GM21576 (cell line): ENCODE measurements at regions not wholly inside any gene's neighbourhood (a gene's known extent, or its start where the extent isn't known, plus 50 kb on each side); places are given as distances from the start of the nearest gene placed in this dataset.

Source experiments
- ATAC-seq: cut with Tn5 transposase; IDR thresholded peaks from one replicate; pipeline ENCODE4 v1.9.1; 2021; ENCODE audit warnings: mild to moderate bottlenecking, moderate library complexity; ENCODE audit not compliant: unreplicated experiment

DNA sequence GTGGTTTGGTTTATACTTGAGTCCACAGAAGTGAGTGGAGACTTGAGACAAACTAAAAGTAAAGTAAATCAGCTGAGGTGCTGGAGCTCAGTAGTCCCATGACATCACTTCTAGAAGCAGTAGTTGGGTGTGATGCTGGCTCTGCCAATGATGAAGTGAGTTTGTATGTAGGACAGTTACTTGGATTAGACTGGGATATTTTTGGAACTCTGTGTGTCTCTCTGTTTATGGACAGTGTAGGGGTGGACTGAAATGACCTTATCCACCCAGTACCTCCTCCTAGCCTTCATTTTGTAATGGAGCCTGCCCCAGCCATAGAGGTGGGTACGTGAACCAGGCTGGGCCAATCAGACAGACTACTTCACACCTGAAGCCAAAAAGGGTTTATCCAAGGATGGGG lies 52.2 kb downstream of the POLR1D start:
- ATAC-seq, result no peak

DNA sequence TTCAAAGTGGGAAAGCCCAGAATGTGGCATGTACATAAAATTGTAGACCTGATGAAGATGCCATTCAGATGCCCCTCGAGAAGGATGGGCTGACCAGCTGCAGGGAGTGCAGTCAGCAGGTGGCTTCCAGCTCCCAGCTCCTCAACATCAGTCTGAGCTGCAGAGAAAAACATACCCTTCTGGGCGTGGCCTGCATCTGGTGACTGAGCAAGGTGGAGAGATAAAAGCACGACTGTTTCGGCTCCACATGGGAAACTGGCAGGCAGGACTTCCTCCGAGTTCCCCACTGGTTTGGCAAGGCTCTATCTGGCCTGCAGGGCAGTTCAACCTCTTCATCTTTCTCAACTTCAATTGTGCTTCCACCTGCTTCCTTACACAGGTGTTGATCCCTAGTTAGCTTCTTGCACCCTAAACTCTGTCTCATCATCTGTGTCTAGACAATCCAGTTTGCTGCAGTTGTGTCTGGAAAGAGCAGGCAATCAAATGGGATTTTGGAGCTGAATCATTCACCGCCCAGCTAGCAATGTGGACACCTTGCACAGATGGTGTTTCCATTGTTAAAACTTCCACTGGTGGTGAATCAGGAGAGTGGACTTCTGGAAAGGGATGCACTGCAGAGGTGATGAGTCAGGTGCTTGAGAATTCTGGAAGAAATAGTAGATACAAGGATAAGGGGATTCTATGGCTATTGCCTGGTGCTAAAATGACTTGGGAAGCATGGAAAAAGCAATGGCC lies 56.8 kb downstream of the POLR1D start:
- ATAC-seq, result no peak

DNA sequence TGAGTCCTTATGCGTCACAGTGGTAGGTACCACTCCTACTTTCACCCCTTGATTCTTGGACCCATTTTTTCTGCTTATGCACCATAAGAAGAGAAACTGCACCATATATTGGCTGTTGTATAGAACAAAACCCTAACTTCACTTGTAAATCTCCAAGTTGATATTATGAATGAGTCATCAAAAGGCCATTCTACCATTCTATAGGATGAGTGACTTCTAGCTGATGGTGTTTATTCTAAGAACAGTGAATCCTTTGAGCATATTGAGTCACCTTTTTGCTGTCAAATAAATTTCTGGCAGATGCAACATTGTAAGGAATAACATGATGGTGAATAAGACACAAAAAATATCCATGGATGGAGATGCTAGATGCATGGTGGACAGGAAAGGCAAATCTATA lies 57.7 kb downstream of the POLR1D start:
- no peak for ATAC-seq

DNA sequence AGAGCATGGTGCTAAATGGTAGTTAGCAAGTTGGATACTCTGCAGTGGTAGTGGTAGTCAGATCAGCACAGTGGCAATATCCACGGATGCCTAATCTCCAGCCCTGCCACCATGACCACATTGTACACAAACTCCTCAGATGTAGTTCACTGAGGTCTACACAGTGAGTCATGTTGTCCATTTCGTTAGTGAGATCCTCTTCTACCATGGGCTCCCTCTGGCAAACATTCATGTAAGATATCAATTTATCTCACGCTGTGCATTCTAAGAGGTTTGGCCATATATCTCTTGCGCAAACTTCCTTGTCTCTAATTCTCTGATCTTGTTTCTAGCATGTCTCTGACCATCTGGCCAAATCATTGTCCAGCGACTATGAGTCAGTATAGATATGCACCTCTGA lies 58.2 kb downstream of the POLR1D start:
- ATAC-seq, result no peak

DNA sequence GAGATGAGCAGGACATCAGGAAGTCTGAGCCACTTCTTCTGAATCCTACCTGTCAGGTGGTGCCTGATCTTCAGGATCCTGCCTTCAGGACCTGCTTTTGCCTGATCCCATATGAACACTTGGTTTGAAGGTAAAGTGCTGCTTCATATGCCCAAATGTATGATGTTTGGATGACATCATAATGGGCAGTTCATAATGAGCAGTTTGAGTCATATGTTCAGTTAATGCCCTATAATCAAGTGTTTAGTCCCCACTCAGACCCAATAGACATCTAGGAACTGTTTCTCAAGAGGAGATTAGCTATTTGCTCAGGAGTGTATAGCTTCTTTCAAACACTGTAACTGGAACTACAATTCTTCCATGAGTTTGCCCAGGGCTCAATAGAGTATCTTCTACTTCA lies 58.8 kb downstream of the POLR1D start:
- no peak for ATAC-seq

DNA sequence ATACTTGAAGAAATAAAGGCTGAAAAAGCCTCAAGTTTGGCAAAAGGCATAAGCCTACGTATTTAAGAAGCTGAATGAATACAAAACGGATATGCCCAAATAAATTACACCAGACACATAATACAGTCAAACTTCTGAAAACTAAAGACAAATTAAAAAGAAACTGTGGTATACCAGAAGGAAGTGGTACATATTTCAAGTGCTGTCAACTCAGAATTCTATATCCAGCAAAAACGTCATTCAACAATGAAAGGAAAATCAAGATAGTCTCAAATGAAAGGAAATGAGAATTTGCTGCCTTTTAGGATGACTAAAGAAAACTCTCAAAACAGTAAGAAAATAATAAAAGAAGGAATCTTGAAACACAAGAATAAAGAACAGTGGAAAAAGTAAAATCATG lies 69.5 kb downstream of the POLR1D start:
- ATAC-seq, result no peak

DNA sequence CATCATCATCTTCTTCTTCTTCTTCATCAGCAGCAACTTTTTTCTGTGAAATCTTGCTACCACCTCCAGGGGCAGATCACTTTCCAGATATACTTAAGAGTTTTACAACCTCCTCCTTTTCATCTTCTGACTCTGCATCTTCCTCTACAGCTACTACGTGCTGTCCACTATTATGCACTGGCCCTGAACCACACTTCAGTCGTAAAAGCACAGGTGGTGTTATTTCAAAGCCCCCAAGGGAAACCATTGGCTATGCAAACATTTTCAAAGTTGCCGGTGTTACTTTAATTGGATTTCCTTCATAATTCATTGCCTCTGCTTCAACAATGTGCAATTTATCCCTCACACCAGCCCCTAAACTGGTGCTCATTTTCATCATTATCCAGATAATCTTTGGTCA lies 75.0 kb downstream of the POLR1D start:
- ATAC-seq, result no peak

DNA sequence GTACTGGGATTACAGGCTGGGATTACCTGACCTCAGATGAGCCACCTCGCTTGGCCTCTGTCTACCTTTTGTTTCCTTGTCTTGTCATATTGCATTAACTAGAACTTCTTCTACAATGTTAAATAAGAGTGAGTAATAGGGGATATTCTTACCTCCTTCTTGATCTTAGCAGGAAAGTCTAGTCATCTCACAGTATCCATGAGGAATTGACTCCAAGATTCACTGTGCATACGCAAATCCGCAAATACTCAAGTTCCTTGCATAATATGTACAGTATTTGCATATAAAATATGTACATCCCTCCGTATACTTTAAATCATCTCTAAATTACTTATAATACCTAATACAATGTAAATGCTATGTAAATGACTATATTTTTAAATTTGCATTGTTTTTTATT lies 78.3 kb downstream of the POLR1D start:
- ATAC-seq, result no peak

DNA sequence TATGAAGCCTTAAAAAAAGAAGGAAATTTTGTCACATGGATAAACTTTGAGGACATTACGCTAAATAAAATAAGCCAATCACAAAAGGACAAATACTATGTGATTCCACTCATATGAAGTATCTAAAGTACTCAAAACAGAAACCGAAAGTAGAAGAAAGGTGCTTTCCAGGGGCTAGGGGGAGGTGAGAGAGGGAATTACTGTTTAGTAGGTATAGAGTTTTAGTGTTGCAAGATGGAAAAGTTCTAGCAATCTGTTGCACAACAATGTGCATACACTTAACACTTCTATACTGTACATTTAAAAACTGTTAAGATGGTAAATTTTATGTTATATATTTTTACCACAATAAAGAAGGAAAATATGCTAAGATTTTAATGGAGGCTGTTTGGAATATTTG lies 83.0 kb downstream of the POLR1D start:
- ATAC-seq, result peak; percentile 46

DNA sequence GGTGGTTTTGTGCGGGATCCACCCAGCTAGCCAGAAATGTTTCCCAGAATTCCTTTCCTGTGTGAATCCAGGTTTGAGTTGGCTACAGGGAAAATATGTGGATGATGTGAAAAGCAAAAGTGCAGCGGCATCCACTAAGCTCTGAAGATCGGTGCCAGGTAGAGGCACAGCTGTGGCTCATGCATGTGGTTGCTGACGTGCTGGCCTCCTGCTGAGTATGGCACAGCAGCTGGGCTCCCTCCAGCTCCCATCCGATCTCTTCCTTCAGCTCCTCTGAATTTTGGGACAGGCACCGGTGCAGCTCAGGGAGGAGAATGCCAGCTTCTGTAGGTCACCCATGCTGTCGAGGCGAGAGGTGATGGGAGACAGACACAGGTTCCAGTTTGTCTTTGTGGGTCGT lies 84.0 kb upstream of the GSX1 start:
- no peak for ATAC-seq

DNA sequence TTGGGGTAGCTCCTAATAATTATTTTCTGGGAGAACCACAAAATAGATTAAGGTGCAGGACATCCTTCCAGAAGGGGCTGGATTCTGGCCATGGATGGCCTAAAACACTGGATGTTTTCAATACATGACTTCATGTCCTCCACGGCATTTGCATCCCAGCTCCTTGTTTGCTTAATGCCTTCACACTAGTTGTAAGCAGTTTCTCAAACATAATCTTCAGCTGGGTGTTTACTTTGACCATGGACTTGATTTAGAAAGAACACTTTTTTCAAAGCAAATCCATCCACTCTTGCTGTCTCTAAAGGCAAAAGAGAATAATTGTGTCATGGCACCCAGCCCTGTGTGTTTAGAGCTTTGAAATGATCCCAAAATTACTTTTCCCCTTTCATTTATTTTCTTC lies 82.5 kb upstream of the GSX1 start:
- ATAC-seq, result no peak

DNA sequence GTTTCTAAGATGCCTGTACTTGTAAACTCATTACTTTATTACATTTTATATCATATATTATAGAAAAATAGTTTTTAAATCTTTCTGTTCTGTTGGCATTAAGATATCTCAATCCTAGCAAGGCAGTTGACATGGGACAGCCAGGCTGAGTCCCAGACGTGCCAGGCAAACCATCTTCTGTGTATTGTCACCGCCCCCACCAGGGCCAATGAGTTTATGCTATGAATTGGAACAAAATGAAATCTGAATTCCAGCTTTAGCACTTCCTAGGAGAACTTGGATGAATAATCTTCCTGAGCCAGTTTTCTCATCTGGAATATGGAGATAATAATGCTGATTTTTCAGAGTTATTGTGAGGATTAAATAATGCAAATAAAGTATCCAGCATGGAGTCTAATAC lies 79.9 kb upstream of the GSX1 start:
- no peak for ATAC-seq

DNA sequence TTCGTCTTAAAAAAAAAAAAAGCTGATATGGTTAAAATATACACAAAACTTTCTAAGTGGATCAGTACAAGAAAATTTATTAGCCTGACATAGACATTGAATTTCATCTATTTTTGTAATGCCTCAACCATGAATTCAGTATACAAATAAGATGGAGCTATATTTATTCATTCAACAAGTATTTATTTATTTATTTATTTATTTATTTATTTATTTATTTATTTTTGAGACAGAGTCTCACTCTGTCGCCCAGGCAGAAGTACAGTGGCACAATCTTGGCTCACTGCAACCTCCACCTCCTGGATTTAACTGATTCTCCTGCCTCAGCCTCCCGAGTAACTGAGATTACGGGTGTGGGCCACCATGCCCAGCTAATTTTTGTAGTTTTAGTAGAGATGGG lies 78.5 kb upstream of the GSX1 start:
- ATAC-seq, result no peak

DNA sequence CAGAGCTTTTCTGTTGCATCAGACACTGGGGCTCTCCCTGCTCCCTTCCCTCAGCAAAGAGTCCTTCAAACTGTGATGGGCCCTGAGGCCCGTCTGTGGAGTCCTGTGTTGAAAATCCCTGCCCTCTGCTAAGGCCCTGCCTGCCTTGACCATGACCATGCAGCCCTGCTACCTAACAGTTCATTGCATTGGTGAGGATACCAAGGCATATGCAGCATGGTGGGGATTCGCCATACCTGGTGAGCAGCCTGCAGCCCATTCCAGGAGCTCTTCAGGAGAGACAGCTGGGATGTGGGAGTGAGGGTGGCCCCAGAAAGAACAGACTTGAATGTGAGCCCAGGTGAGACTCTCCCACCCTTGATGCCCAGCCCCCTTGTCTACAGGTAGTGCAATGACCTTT lies 70.6 kb upstream of the GSX1 start:
- ATAC-seq, result no peak

DNA sequence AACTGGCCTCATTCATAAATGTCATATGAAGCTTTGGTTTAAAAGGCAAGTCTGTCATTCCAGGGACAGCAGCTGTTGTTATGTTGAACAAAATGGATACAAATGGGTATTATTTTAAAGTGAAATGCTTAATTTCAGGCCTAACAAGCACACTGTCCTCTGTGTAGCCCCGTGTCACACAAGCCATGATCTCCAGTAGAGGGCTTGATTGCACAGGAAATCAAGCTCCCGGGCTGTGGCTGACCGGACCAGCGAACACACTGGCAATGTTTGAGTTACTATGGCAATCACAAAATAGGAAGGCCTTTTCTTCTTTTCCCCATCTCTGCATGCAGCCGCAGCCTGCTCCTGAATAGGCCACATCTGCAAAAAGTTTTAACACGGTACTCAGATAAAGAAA lies 64.0 kb upstream of the GSX1 start:
- ATAC-seq, result no peak

DNA sequence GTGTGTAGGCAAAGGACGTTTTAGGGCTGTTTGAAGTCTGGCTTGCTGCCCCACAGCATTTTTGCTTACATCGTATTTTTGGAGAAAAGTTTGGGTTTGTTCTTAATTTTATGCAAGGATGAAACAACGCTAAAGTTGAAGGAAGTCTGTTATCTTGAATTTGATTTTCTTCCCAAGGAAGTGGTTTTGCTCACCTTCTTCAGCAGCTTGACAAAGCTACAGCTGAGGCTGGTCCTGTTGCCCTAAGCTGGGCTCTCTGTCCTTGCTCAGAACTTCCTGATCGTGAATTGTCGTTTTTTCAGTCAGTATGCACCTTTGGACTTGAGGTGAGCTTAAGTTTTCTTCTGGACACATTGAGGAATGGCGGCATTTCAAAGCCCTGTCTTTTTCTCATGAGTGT lies 62.1 kb upstream of the GSX1 start:
- no peak for ATAC-seq
